ENCODE measurements at regions not wholly inside any gene's neighbourhood (a gene's known extent, or its start where the extent isn't known, plus 50 kb on each side); places are given as distances from the start of the nearest gene placed in this dataset.

DNA sequence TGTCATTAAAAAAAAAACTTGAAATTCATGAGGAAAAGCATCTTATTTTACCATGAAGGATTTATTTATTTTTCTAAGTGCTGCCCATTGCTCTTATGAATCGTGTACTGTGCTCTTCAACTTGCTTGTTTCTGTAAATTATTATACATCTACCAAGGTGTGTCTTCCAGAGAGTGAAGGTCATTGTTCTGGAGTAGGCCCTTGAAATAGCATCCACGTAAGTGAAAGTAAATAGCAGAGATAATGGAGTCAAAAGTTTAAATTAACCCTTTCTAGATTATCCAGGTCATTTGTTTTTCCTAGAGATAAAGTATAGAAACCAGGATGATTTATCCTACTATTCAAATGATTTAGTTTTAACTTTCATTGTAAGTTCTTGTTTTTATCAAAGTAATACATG is 473.1 kb downstream of the DIRAS2 start:
- Histone ChIP-seq H4K91ac (replicated peaks; ENCODE audit: insufficient read length, low read length) (no peak overlapping the region), H3K23ac (ENCODE audit: insufficient read length) (no peak overlapping the region), H3K79me2 (ENCODE audit: control insufficient read depth in 1 of 2, insufficient read depth in 2 of 2, low read length in 2 of 2) (no peaks in the 10 kb centered on the region), H3K4me3 (ENCODE audit: extremely low read depth in 1 of 4, insufficient read depth in 2 of 4, low read depth in 3 of 4, low read length in 4 of 4) (no peak overlapping the region), H3K23me2 (ENCODE audit: low read depth, low read length) (no peaks in the 10 kb centered on the region), H3K4me2 (ENCODE audit: insufficient read depth in 1 of 2, low read depth in 2 of 2, low read length in 2 of 2) (no peak overlapping the region), H2BK5ac (ENCODE audit: low read depth, low read length) (no peak overlapping the region), H3K9me3 (ENCODE audit: insufficient read depth in 2 of 2, low read depth in 1 of 2, low read length in 1 of 2) (no peaks in the 10 kb centered on the region), H3K27ac (ENCODE audit: low read depth, low read length) (no peak overlapping the region), H2BK12ac (ENCODE audit: low read depth, low read length) (no peak overlapping the region), H4K20me1 (replicated peaks in 1 of 2; ENCODE audit: control insufficient read depth in 1 of 2, insufficient read depth in 2 of 2, low read length in 2 of 2) (no peaks in the 10 kb centered on the region), H3K79me1 (ENCODE audit: low read depth, low read length) (no peaks in the 10 kb centered on the region), H2BK20ac (ENCODE audit: low read length) (no peak overlapping the region), H3K14ac (ENCODE audit: insufficient read length) (no peak overlapping the region), H2BK15ac (ENCODE audit: low read length) (no peak overlapping the region), H4K5ac (ENCODE audit: insufficient read length, low read depth, low read length) (no peak overlapping the region), H4K8ac (ENCODE audit: extremely low read depth, insufficient read depth, low read length) (no peak overlapping the region), H3K4me1 (replicated peaks in 1 of 4; ENCODE audit: control insufficient read depth in 3 of 4, insufficient read depth in 4 of 4, low read length in 3 of 4) (peaks cover 0 to 4% (median 1%) of the 10 kb centered on the region in 4 experiments; a peak in 3 of 7 replicates), H3K27me3 (replicated peaks in 1 of 4; ENCODE audit: control insufficient read depth in 3 of 4, extremely low read depth in 1 of 4, insufficient read depth in 3 of 4, low read length in 3 of 4) (no peaks in the 10 kb centered on the region), H3K9ac (replicated peaks in 1 of 4; ENCODE audit: extremely low read depth in 1 of 4, low read depth in 3 of 4, low read length in 3 of 4) (no peak overlapping the region), H3K56ac (replicated peaks; ENCODE audit: insufficient read length, low read depth, low read length) (no peak overlapping the region), H2BK120ac (replicated peaks; ENCODE audit: low read depth, low read length) (no peak overlapping the region), H2AFZ (ENCODE audit: low read length) (no peak overlapping the region), H2AK5ac (ENCODE audit: low read depth, low read length) (no peak overlapping the region), H3K36me3 (ENCODE audit: control insufficient read depth in 2 of 4, insufficient read depth in 4 of 4, low read length in 3 of 4) (no peaks in the 10 kb centered on the region), H3K18ac (ENCODE audit: extremely low read depth, low read length) (no peak overlapping the region), H3K4ac (replicated peaks; ENCODE audit: insufficient read length, low read depth, low read length) (no peak overlapping the region)
- DNase-seq (ENCODE audit: low read depth in 1 of 2, low spot score in 2 of 2) (no peak), FAIRE-seq (no peak)
- ChIA-PET POLR2A (ENCODE audit: partially characterized antibody) (no interaction called here), CTCF (ENCODE audit: partially characterized antibody) (interaction anchor here (0.5 kb wide), 1 partner anchor 30 kb away, joined by 4 read pairs; no protein-coding TSS in a partner anchor)
- WGBS, 2 experiments (ENCODE audit: extremely low coverage in 1 of 2, insufficient coverage in 1 of 2, insufficient read length in 1 of 2, insufficient replicate concordance in 2 of 2, low coverage in 1 of 2, low lambda C conversion rate in 2 of 2, missing lambda C conversion rate in 1 of 2) = 87% methylated on average over 2 of the region's 2 CpGs; no CpG with 5 or more reads in 1 of the 2 experiments
- TF ChIP-seq CREB1 (IDR thresholded peaks at IDR 0.05) = no peak
- TF ChIP-seq SUZ12 (IDR thresholded peaks at IDR 0.05; ENCODE audit: low read length) = no peak
- TF ChIP-seq, protein P1, sequence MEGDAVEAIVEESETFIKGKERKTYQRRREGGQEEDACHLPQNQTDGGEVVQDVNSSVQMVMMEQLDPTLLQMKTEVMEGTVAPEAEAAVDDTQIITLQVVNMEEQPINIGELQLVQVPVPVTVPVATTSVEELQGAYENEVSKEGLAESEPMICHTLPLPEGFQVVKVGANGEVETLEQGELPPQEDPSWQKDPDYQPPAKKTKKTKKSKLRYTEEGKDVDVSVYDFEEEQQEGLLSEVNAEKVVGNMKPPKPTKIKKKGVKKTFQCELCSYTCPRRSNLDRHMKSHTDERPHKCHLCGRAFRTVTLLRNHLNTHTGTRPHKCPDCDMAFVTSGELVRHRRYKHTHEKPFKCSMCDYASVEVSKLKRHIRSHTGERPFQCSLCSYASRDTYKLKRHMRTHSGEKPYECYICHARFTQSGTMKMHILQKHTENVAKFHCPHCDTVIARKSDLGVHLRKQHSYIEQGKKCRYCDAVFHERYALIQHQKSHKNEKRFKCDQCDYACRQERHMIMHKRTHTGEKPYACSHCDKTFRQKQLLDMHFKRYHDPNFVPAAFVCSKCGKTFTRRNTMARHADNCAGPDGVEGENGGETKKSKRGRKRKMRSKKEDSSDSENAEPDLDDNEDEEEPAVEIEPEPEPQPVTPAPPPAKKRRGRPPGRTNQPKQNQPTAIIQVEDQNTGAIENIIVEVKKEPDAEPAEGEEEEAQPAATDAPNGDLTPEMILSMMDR (IDR thresholded peaks at IDR 0.05; ENCODE audit: control extremely low read depth in 1 of 3, insufficient read depth in 1 of 3, low read depth in 1 of 3, low read length in 3 of 3) = no peak
- no peak for TF ChIP-seq CBX8 (IDR thresholded peaks at IDR 0.05; ENCODE audit: borderline replicate concordance, low read depth, low read length)
- no peak for TF ChIP-seq BCL11A (IDR thresholded peaks at IDR 0.05; ENCODE audit: low read depth in 2 of 2, low read length in 2 of 2)
- TF ChIP-seq NANOG (IDR thresholded peaks at IDR 0.05; ENCODE audit: insufficient read depth, low read depth, low read length, poor library complexity, severe bottlenecking) = no peak
- no peak for TF ChIP-seq PHF8 (conservative IDR thresholded peaks at IDR 0.05; ENCODE audit: low read depth, low read length)

Measured in H1 (cell line).